ENCODE measurements at regions not wholly inside any gene's neighbourhood (a gene's known extent, or its start where the extent isn't known, plus 50 kb on each side); places are given as distances from the start of the nearest gene placed in this dataset.
A peak's percentile ranks its signal among the peaks of the same experiment; 100 is the strongest.

- H3K4me1 Mint-ChIP-seq = no peaks in the 10 kb centered on the region
- H3K9me3 Mint-ChIP-seq = peaks cover 0 to 6% of the 10 kb centered on the region in 2 donors
- no peak for DNase-seq
- no peaks in the 10 kb centered on the region for H3K27me3 Mint-ChIP-seq
- no peak for ATAC-seq
- H3K27ac Mint-ChIP-seq = no peak overlapping the region
- H3K4me3 Mint-ChIP-seq = no peak overlapping the region
These were observed 110.6 kb upstream of the COL1A2 start for GRCh38 chr7:94284104-94284503.

DNA sequence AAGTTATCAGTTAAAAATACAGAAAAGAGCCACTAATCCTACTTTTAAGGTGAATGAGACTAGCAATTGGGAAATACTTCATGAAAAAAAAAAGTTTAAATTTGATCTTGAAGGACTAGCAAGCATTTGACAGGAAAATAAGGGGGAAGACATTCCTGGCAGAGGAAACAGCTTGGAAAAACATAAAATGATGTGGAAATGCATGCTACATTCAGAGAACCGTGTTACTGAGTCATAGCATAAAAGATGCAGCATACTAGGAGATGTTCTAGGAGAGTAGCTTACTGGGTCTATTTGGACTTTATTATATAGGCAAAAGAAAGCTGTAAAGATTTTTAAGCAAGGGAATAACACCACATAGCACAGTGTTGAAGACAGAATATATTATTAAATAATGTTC lies 108.6 kb upstream of the COL1A2 start:
- no peaks in the 10 kb centered on the region for H3K27me3 Mint-ChIP-seq
- peaks cover 0 to 6% of the 10 kb centered on the region in 2 donors for H3K9me3 Mint-ChIP-seq
- no peak for DNase-seq
- no peak overlapping the region for H3K4me3 Mint-ChIP-seq
- ATAC-seq = no peak
- no peaks in the 10 kb centered on the region for H3K4me1 Mint-ChIP-seq
- no peak overlapping the region for H3K27ac Mint-ChIP-seq

GRCh38 chr7:94288096-94288495 lies 106.6 kb upstream of the COL1A2 start:
- Mint-ChIP-seq H3K9me3 (peaks cover 0 to 6% of the 10 kb centered on the region in 2 donors), H3K4me3 (no peak overlapping the region), H3K27me3 (peaks cover 9% of the 10 kb centered on the region), H3K4me1 (no peaks in the 10 kb centered on the region), H3K27ac (no peak overlapping the region)
- no peak for ATAC-seq
- DNase-seq = no peak

DNA sequence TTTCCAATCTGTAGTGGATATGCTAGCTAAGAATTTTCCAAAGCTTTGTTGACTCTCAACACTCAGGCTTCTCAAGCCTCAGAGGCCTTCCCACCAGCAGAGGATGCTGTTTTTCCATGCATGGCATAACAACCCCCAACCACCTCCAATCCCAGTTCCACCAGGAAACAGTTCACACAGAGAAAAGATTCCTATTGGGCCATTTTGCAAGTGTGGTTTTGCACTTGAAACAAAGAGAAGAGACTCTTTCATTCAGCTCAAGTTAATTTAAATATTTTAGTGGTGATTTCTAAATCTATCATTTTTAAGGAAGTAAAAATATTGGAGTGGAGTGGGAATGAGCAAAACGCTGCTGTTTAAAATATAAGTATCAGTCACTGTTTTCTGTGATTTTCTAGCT lies 105.6 kb upstream of the COL1A2 start:
- H3K4me1 Mint-ChIP-seq = no peaks in the 10 kb centered on the region
- no peak overlapping the region for H3K4me3 Mint-ChIP-seq
- H3K9me3 Mint-ChIP-seq = peaks cover 0 to 6% of the 10 kb centered on the region in 2 donors
- ATAC-seq = no peak
- no peak for DNase-seq
- peaks cover 9% of the 10 kb centered on the region for H3K27me3 Mint-ChIP-seq
- no peak overlapping the region for H3K27ac Mint-ChIP-seq

- H3K4me3 Mint-ChIP-seq = no peak overlapping the region
- no peak for ATAC-seq
- peaks cover 20% of the 10 kb centered on the region for H3K27me3 Mint-ChIP-seq
These were observed 100.1 kb upstream of the COL1A2 start for GRCh38 chr7:94294471-94295131.

GRCh38 chr7:94295850-94296249 lies 98.8 kb upstream of the COL1A2 start:
- Mint-ChIP-seq H3K9me3 (no peaks in the 10 kb centered on the region), H3K27ac (no peak overlapping the region), H3K4me1 (no peaks in the 10 kb centered on the region), H3K4me3 (no peak overlapping the region), H3K27me3 (peaks cover 20% of the 10 kb centered on the region)
- ATAC-seq = no peak
- DNase-seq = no peak

More at GRCh38 chr7:94294471-94295131, 100.1 kb upstream of the COL1A2 start:
- Mint-ChIP-seq H3K9me3 (no peaks in the 10 kb centered on the region), H3K4me1 (no peaks in the 10 kb centered on the region), H3K27ac (no peak overlapping the region)
- DNase-seq = no peak

- Mint-ChIP-seq H3K9me3 (no peaks in the 10 kb centered on the region), H3K27me3 (peaks cover 14% of the 10 kb centered on the region), H3K4me1 (no peaks in the 10 kb centered on the region), H3K4me3 (no peak overlapping the region), H3K27ac (no peak overlapping the region)
- ATAC-seq (no peak), DNase-seq (no peak)
These were observed 97.8 kb upstream of the COL1A2 start for GRCh38 chr7:94296881-94297280.

- Mint-ChIP-seq H3K4me1 (no peaks in the 10 kb centered on the region), H3K27me3 (peaks cover 11% of the 10 kb centered on the region), H3K4me3 (no peak overlapping the region), H3K27ac (no peak overlapping the region), H3K9me3 (no peaks in the 10 kb centered on the region)
- DNase-seq = no peak
- no peak for ATAC-seq
These were observed 97.3 kb upstream of the COL1A2 start for GRCh38 chr7:94297397-94297838.

- H3K27ac Mint-ChIP-seq = no peak overlapping the region
- peaks cover 11% of the 10 kb centered on the region for H3K27me3 Mint-ChIP-seq
- ATAC-seq (no peak), DNase-seq (no peak)
- no peaks in the 10 kb centered on the region for H3K4me1 Mint-ChIP-seq
- no peak overlapping the region for H3K4me3 Mint-ChIP-seq
- no peaks in the 10 kb centered on the region for H3K9me3 Mint-ChIP-seq
These were observed 95.8 kb upstream of the COL1A2 start for GRCh38 chr7:94298943-94299342.

DNA sequence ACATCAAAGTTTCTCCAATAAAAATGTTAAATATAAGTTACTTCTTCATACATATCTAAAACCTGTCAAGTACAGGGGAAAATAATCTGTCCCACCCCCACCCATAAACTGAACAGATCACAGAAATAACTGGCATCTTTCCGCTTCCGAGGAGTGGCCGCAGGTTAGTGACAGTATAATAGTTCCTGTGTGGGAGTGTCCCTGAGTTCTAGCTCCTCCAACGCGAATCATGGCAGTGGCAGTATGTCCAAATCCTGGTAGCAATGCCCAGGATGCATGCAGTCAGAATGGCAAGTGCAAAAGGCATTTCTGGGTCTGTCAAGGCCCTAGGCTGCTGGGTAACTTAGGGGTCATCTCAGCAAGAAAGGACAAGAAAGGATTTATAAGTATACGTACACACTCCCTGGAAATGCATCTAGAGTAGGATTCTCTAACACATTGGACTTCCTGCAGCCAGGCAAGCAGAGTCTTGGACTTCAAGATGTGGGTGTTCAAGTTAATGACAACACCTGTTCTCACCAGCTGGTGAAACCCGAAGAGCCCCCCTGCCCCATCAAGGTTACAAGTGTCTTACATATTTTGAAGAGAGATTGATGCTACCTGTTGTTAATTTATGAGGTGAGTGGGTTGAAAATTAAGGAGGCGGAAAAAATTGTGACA lies 94.4 kb upstream of the COL1A2 start:
- Mint-ChIP-seq H3K9me3 (peaks cover 0 to 6% of the 10 kb centered on the region in 2 donors), H3K4me1 (no peaks in the 10 kb centered on the region), H3K27me3 (peaks cover 11% of the 10 kb centered on the region), H3K4me3 (no peak overlapping the region), H3K27ac (peak overlapping the region in 1 of 2 donors; percentile 30)
- ATAC-seq = no peak
- no peak for DNase-seq

GRCh38 chr7:94301024-94301586 lies 93.6 kb upstream of the COL1A2 start:
- peaks cover 11% of the 10 kb centered on the region for H3K27me3 Mint-ChIP-seq
- DNase-seq = no peak
- no peak overlapping the region for H3K27ac Mint-ChIP-seq
- H3K4me1 Mint-ChIP-seq = no peaks in the 10 kb centered on the region
- no peak overlapping the region for H3K4me3 Mint-ChIP-seq
- ATAC-seq = no peak
- H3K9me3 Mint-ChIP-seq = peaks cover 6 to 7% of the 10 kb centered on the region in 2 donors

- Mint-ChIP-seq H3K27me3 (peaks cover 11% of the 10 kb centered on the region), H3K4me3 (no peak overlapping the region), H3K27ac (no peak overlapping the region), H3K9me3 (peaks cover 11 to 17% of the 10 kb centered on the region in 2 donors), H3K4me1 (no peaks in the 10 kb centered on the region)
- no peak for ATAC-seq
- DNase-seq = no peak
These were observed 91.6 kb upstream of the COL1A2 start for GRCh38 chr7:94303118-94303517.

DNA sequence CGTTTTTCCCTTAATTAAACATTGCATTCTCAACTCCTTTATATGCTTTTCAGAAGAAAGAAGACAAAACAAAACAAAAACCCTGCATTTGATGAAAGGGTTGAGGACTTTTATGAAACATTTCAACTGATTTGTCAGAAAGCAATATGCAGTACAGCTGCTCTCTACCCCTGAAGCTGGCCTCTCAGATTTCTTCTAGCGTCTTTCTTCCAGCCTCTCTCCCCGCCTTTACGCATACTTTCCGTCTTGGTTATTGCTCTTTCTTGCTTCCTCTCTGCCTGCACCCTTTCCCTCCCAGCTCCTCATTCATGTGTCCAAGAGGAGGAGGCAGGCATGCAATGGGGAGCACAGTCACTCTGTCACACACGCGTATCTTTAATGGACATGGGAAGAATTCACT lies 91.0 kb upstream of the COL1A2 start:
- H3K4me1 Mint-ChIP-seq = no peaks in the 10 kb centered on the region
- peaks cover 8% of the 10 kb centered on the region for H3K27me3 Mint-ChIP-seq
- no peak overlapping the region for H3K27ac Mint-ChIP-seq
- no peak overlapping the region for H3K4me3 Mint-ChIP-seq
- no peak for ATAC-seq
- DNase-seq = no peak
- peaks cover 11 to 17% of the 10 kb centered on the region in 2 donors for H3K9me3 Mint-ChIP-seq

DNA sequence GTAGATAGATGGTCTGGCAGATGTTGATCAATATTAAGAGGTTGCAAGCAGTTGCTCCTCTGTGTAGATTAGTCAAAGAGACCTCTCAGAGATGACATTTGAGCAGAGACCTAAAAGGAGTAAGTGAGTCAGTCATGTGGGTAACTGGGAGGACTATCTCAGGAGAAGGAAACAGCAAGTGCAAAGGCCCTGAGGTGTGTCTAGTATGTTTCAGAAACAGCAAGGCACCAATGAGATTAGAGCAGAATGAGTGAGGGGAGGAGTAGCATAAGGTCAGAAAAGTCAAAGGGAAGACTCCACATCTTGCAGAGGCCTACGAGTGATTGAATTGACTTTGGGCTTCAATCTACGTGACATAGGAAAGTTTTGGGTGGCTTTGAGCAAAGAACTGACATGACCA lies 89.8 kb upstream of the COL1A2 start:
- ATAC-seq = no peak
- H3K27me3 Mint-ChIP-seq = no peaks in the 10 kb centered on the region
- no peak for DNase-seq
- peaks cover 17 to 18% of the 10 kb centered on the region in 2 donors for H3K9me3 Mint-ChIP-seq
- no peaks in the 10 kb centered on the region for H3K4me1 Mint-ChIP-seq
- H3K27ac Mint-ChIP-seq = no peak overlapping the region
- H3K4me3 Mint-ChIP-seq = no peak overlapping the region

DNA sequence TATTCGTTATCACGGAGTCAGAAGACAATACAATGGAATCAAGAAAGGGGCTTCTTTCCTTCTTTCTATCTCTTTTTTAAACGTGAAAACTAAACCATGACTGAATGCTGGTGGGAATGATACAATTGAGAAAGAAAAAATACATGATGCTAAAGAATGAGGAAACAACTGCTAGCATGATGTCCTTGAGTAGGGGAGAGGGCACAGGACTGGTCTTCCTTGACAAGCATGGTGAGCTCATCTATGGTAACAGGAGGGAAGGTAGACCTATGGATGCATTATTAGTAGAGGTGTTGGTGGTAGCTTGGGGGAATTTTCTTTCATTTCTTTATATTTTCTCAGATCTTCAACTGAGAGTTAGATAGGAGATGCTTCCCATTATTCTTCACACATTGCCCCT lies 88.9 kb upstream of the COL1A2 start:
- no peaks in the 10 kb centered on the region for H3K27me3 Mint-ChIP-seq
- DNase-seq = no peak
- no peak overlapping the region for H3K4me3 Mint-ChIP-seq
- H3K27ac Mint-ChIP-seq = no peak overlapping the region
- peaks cover 17 to 19% of the 10 kb centered on the region in 2 donors for H3K9me3 Mint-ChIP-seq
- ATAC-seq = no peak
- no peaks in the 10 kb centered on the region for H3K4me1 Mint-ChIP-seq

DNA sequence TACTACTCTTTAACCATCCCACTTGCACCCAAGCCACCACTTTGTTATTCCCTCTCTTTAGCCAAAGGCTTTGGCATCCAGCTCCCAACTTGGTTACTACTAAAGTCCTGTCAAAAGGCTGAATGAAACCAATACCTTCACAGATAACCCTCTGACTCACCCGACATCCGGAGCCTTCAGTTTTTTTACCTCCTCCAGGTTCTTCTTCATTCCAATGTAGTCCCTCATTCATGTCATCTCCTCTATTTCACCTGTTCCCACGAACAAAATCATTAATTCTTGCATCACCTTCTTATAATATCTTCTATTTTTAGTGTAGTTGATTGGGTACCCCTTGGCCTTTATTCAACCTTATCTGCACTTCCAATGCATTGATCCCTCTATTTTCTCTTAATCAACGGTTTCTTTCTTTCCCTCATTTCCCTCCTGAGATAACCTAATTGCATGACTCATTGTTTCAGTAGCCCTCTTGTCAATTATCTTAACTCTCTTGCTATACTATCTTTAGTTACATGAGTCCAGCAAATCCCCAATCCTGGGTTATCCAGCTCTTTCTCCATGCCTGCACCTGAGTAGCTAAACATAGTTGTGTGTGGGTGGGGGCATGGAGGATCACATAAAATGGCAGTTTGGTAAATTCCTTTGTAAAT lies 87.2 kb upstream of the COL1A2 start:
- H3K4me3 Mint-ChIP-seq = no peak overlapping the region
- no peaks in the 10 kb centered on the region for H3K4me1 Mint-ChIP-seq
- H3K27ac Mint-ChIP-seq = no peak overlapping the region
- H3K27me3 Mint-ChIP-seq = no peaks in the 10 kb centered on the region
- DNase-seq (no peak), ATAC-seq (no peak)
- peaks cover 17 to 19% of the 10 kb centered on the region in 2 donors for H3K9me3 Mint-ChIP-seq

Measured in stimulated activated naive CD8-positive, alpha-beta T cell treated with anti-CD3 and anti-CD28 coated beads, Interleukin-15, amount 100 ng/mL, for 72 hours (primary cell).